HG03460 (cell line): ENCODE measurements at regions not wholly inside any gene's neighbourhood (a gene's known extent, or its start where the extent isn't known, plus 50 kb on each side); places are given as distances from the start of the nearest gene placed in this dataset.
A peak's percentile ranks its signal among the peaks of the same experiment; 100 is the strongest.

Experiments used
- ATAC-seq: cut with Tn5 transposase; IDR thresholded peaks from one replicate; pipeline ENCODE4 v1.9.1; 2021; ENCODE audit not compliant: unreplicated experiment

- no peak for ATAC-seq
Observed at GRCh38 chr11:17157761-17158160, 50.0 kb downstream of the PIK3C2A start.

GRCh38 chr11:17156283-17156682 lies 51.5 kb downstream of the PIK3C2A start:
- ATAC-seq: no peak

- peak; percentile 61 for ATAC-seq
Observed at GRCh38 chr11:17154409-17155159, 53.2 kb downstream of the PIK3C2A start.

- no peak for ATAC-seq
Observed at GRCh38 chr11:17153757-17154156, 54.0 kb downstream of the PIK3C2A start.

GRCh38 chr11:17152306-17152705 lies 55.5 kb downstream of the PIK3C2A start:
- no peak for ATAC-seq

- ATAC-seq: no peak
Observed at GRCh38 chr11:17150521-17150920, 57.3 kb downstream of the PIK3C2A start.

- no peak for ATAC-seq
Observed at GRCh38 chr11:17148536-17148935, 59.2 kb downstream of the PIK3C2A start.

GRCh38 chr11:17145972-17146371 lies 61.8 kb downstream of the PIK3C2A start:
- ATAC-seq: no peak

- no peak for ATAC-seq
Observed at GRCh38 chr11:17142450-17142849, 65.0 kb upstream of the RPS13 start.

GRCh38 chr11:17141156-17141555 lies 63.7 kb upstream of the RPS13 start:
- no peak for ATAC-seq

GRCh38 chr11:17138562-17138961 lies 61.1 kb upstream of the RPS13 start:
- ATAC-seq: no peak

GRCh38 chr11:17135916-17136683 lies 58.6 kb upstream of the RPS13 start:
- ATAC-seq: no peak

- ATAC-seq: no peak
Observed at GRCh38 chr11:17132654-17133053, 55.2 kb upstream of the RPS13 start.

GRCh38 chr11:17129003-17129402 lies 51.5 kb upstream of the RPS13 start:
- no peak for ATAC-seq
